ENCODE measurements at regions not wholly inside any gene's neighbourhood (a gene's known extent, or its start where the extent isn't known, plus 50 kb on each side); places are given as distances from the start of the nearest gene placed in this dataset.
"Not testable (repeated sequence)": the region's sequence is repeated elsewhere in the genome, so short reads cannot be mapped to it uniquely, and the experiment has no call there.

- TF ChIP-seq CTCF (IDR thresholded peaks at IDR 0.05; ENCODE audit: insufficient read depth, low read depth, low read length) = no peak
- no peak overlapping the region for H3K4me3 ChIP-seq (ENCODE audit: low read depth, low read length)
- no peak for DNase-seq (ENCODE audit: low read depth)
These were observed 192.1 kb downstream of the MN1 start for GRCh38 chr22:27609451-27609888.

GRCh38 chr22:27610164-27610563 is 191.4 kb downstream of the MN1 start:
- H3K4me3 ChIP-seq (ENCODE audit: low read depth, low read length); DNase-seq (ENCODE audit: low read depth): not testable (repeated sequence)

GRCh38 chr22:27610863-27611786 is 190.4 kb downstream of the MN1 start:
- DNase-seq (ENCODE audit: low read depth) = no peak
- no peak for TF ChIP-seq CTCF (IDR thresholded peaks at IDR 0.05; ENCODE audit: insufficient read depth, low read depth, low read length)
- no peak overlapping the region for H3K4me3 ChIP-seq (ENCODE audit: low read depth, low read length)

GRCh38 chr22:27612115-27612514 is 189.4 kb downstream of the MN1 start:
- H3K4me3 ChIP-seq (ENCODE audit: low read depth, low read length) = no peak overlapping the region
- no peak for TF ChIP-seq CTCF (IDR thresholded peaks at IDR 0.05; ENCODE audit: insufficient read depth, low read depth, low read length)
- no peak for DNase-seq (ENCODE audit: low read depth)

- no peak for DNase-seq (ENCODE audit: low read depth)
- no peak overlapping the region for H3K4me3 ChIP-seq (ENCODE audit: low read depth, low read length)
- TF ChIP-seq CTCF (IDR thresholded peaks at IDR 0.05; ENCODE audit: insufficient read depth, low read depth, low read length) = no peak
These were observed 188.2 kb downstream of the MN1 start for GRCh38 chr22:27613099-27614005.

GRCh38 chr22:27614006-27614649 is 187.4 kb downstream of the MN1 start:
- DNase-seq (ENCODE audit: low read depth) = no peak
- TF ChIP-seq CTCF (IDR thresholded peaks at IDR 0.05; ENCODE audit: insufficient read depth, low read depth, low read length) = no peak
- no peak overlapping the region for H3K4me3 ChIP-seq (ENCODE audit: low read depth, low read length)

GRCh38 chr22:27614650-27615007 is 186.9 kb downstream of the MN1 start:
- no peak for TF ChIP-seq CTCF (IDR thresholded peaks at IDR 0.05; ENCODE audit: insufficient read depth, low read depth, low read length)
- DNase-seq (ENCODE audit: low read depth) = no peak
- no peak overlapping the region for H3K4me3 ChIP-seq (ENCODE audit: low read depth, low read length)

All from fibroblast of villous mesenchyme (primary cell).